AG08396 (cell line): ENCODE measurements at regions not wholly inside any gene's neighbourhood (a gene's known extent, or its start where the extent isn't known, plus 50 kb on each side); places are given as distances from the start of the nearest gene placed in this dataset.
A peak's percentile ranks its signal among the peaks of the same experiment; 100 is the strongest.

Source experiments
- DNase-seq: peaks from one replicate; pipeline ENCODE4 v3.0.0; 2012; ENCODE audit warnings: low spot score, mixed read lengths

DNA sequence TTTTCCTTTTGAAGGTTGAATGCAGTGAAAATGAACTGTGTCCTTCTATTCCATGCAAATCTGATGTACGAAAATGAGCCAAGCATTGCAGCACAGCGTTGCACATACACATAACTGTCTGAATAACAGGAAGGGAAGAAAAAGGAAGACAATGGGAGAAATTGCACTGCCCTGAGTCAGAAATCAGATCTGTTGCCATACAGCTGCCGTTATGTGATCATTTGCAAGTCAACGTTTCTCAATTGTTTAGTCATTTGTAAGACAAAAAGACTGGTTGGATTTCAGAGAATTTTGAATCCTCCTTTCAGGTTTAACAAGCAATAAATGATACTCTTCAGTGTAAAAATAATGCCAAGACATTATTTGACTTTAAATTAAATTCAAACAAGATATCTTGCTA lies 284.1 kb downstream of the DSEL start:
- DNase-seq, result no peak

DNA sequence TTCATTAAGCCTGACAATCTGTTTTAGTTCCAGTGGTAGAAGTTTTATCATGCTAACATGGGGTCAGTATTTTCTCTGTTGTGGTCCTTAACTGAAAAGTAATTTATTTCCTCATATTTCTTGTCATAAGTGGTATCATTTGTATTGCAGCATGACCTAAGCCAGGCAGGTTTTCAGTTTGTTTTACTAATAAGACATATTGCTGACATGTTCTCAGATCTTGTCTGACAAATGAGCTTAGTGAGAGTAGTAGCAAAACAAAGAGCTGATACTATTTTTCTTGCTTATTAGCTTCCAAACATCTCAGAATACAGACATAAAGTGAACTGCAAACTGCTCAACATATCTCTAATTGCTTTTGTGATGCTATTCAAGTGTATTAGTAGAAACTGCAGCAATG lies 293.6 kb downstream of the DSEL start:
- DNase-seq, result no peak

DNA sequence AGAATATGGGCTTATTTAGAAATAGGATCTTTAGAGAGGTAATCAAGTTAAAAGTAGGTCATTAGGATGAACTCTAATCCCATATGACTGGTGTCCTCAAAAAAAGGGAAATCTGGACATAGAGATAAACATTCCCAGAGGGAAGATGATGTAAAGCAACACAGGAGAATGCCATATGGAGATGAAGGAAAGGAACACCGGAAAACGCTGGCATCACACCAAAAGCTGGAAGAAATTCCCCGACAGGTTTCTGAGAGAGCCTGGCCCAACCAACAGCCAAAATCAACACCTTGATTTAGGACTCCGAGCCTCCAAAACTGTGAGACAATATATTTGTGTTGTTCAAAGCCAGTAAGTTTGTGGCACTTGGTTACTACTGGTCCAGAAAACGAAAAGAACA lies 296.7 kb downstream of the DSEL start:
- no peak for DNase-seq

DNA sequence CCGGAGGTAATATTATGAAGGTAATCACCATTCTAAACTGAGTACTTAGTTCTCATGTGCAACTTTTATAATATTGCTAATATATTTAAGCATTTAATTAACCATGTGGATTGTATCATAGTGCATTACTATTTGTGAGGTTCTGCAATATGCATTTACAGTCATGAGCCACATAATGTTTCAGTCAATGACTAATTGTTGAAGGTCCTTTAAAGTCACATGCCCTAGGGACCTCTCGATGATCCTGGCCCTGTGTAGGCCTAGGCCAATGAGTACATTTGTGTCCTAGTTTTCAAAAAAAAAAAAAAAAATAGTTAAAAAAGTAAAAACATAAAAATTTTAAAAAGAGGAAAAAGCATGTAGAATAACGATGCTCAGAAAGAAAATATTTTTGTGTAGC lies 298.0 kb downstream of the DSEL start:
- no peak for DNase-seq

DNA sequence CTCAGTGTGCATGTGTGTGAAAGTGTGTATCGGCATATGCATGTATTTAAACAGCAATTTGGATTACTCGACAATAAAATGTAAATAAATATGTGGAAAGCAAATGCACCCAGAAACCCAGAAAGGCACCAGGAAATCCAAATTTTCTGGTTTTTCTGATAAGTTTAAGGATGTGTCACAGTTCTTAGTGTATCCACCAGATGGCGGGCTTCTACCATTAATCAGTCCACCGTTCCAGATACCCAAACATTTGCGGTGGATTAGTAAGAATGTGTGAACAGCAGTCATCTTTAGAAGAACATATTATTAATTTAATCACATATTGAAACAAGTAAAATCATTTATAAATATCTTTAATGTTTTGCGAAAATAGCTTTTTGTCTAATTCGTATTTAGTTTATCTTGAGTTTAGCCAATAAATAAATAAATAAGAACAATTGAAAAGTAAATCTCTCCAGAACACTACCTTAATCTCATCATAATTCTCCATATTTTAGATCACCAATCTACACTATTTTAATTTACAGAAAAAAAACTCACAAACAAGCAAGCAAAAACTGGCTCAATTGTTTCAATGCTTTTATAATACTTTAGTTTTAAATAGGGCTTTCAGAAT lies 298.9 kb downstream of the DSEL start:
- peak; percentile 44 for DNase-seq

DNA sequence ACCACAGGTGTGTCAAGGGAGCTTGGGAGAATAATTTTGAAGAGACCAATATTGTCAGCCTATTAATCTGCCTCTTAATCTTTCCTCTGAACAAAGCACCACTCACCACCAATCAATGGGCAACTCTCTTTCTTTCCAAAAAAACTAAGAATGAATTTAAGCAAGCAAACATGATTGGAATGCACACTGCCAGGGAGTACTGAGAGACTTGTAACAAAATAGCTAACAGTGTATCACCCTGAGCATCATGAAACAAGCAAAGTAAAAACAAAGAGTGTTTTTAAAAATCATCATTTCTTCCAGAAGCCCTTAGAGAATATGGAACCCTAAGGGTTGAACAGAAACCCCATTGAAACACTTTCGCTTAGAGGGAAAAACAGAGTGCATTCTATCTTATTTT lies 299.7 kb downstream of the DSEL start:
- DNase-seq, result peak; percentile 36

DNA sequence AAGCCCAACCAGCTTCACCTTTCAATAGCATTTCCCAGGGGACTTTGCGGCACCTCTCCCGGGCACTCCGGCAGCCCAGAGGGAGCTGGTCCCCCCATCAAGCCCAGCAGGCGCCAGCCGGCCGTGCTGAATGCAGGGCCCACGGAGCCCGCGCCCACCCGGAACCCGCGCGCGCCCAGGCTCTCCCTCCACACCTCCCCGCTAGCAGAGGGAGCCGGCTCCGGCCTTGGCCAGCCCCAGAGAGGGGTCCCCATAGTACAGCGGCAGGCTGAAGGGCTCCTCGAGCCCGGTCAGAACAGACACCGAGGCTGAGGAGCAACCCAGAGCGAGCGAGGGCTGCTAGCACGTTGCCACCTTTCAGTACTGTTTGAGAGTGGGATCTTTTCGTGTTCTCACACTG lies 300.8 kb downstream of the DSEL start:
- no peak for DNase-seq

DNA sequence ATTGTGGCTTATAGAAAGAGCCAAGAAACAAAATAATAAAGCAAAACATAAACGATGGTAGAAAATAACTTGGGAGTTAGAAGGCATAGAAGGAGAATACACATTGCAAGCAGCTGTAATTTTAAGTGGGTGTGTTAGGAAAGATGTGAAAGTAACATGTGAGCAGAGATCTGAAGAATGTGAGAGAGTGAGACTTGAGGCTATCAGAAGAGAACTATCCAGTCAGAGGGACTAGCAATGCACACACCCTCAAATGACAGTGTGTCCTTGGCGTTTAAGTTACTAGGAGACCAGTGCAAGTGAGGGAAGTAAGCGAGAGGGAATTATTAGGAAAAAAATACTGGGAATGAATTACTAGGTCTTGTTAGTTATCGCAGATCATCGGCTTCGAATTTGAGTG lies 304.9 kb downstream of the DSEL start:
- peak; percentile 32 for DNase-seq

DNA sequence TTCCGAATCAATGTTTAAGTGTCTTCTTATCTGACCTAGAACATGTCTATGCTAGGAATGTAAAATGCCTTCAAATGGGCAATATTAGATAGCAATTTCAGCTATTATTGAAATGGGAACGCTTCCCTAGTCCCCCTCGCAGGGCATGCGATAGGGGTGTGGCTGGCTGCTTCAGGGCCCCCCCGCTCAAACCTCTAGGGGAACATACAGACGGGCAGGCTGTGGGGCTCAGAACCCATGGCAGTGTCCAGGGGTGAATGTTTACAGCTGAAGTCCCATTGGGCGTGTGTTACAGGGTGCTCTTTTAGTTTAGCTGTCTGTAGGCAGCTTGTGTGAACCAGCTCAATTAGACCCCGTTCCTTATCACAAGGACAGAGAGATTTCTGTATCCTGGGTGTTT lies 315.9 kb downstream of the DSEL start:
- DNase-seq, result no peak

DNA sequence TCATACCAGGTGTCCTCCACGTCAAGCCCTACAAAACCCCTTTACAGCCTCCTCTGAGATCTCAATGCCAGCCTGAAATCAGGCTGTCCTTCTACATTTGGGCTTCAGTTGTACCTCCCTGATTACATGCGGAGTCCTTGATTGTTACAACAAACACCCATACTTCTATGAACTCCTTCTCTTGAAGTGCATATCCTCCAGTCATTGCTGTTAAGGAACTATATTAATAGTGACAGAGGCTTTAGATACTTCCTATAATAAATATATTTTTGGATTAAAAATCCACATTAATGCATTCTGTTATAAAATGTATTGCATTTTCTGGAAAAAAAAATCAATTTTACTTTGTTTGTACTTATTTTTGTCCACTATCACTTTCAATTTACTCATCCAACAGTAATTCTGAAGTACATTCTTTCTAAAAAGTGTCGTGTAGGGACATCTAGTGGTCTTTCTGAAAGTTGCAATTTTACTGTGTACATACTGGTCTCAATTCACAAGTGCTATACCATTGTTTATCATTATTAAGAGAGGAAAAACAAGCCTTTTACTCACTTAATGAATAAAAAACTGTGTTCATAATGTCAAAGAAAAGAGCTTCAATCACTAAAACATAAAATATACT lies 316.4 kb downstream of the DSEL start:
- peak; percentile 23 for DNase-seq

DNA sequence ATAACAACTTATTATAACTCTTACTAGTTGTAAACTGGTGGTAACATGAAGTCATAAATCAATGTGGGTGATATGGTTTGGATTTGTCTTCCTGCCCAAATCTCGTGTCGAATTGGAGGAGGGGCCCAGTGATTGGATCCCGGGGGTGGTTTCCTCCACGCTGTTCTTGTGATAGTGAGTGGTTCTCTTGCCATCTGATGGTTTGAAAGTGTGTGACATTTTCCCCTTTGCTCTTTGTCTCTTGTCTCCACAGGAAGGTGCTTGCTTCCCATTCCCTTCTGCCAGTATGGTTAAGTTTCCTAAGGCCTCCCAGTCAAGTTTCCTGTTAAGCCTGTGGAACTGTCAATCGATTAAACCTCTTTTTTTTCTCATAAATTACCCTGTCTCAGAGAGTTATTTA lies 321.6 kb downstream of the DSEL start:
- no peak for DNase-seq

DNA sequence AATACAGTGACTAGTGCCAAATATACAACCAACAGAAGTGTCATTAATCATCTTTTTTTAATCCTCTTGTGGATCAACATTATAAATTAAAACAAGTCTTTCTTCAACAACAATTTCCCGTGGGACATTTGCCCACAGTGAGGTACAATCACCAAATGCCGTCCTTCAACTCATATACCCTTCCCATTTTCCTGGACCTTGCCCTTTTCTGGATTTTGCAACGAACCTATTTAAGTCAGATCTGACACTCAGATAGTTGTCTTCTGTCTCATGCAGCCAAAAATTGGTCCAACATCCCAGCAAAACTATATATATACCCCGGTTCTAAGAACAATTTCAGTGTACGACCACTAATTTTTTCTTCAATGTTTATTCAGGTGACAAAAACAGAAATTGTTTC lies 324.0 kb downstream of the DSEL start:
- no peak for DNase-seq

DNA sequence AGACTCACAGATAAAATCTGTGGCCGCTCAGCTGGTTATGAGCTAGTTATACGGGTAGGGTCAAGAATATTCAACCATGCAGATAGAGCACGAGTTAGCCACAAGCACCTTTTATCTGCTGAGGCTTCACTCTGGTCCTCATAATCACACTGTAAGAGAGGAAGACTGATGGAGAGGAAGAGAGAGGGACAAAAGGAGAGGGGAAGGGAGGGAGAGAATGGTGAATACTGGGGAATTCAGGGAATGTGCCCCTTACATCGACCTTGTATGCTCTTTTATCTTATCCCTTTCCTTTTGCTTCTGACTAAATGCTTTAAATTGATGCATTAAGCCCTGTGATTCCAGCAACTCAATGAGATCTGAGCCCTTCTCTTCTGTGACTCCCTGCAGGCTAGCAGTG lies 333.1 kb downstream of the DSEL start:
- no peak for DNase-seq

DNA sequence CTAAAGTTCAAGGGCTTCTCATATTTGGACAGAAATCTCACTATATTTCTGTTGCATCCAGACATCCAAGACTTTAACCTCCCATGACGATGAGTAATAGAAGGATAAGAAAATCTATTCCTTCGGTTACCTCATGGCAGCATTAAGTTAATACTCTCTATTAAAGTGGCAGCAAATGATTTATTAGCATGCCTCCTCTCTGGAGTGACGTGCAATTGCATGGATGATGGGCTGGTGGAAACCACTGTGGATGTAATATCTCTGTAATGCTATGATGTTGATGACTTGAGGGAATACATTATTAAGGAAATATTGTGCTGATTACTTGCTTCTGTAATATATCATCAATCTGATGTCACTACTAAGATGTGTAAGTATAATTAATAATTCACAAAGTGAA lies 336.8 kb downstream of the DSEL start:
- DNase-seq, result no peak

DNA sequence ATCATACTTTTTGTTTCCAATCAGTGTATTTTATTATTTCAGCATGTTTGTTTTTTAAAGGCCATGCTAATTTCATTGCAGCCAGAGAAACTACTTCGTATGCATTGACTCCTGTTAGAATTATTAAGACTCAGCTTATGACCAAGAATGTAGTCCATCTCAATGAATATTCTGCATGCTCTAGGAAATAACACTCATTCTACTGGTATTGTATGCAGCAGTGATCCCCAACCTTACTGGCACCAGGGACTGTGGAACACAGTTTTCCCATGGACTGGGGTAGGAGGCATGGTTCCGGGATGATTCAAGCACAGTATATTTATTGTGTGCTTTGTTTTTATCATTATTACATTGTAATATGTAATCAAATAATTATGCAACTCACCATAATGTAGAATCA lies 356.9 kb downstream of the DSEL start:
- DNase-seq, result no peak

DNA sequence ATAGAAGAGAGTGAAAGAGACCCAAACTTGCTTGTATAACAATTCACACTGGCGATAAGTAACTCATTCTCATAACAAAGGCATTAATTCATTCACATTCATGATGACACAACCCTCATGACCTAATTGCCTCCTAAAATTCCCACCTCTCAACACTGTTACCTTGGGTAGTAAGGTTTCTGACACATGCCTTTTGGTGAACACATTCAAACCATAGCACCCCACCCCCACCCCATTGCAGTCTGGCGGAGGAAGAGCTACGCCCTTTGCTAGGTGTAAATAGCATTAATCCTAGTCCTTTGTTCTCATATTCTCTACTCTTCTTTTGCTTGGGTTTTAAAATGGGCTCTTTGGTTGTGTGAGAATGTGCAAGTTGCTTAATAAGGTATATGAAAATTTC lies 361.5 kb downstream of the DSEL start:
- DNase-seq, result no peak

DNA sequence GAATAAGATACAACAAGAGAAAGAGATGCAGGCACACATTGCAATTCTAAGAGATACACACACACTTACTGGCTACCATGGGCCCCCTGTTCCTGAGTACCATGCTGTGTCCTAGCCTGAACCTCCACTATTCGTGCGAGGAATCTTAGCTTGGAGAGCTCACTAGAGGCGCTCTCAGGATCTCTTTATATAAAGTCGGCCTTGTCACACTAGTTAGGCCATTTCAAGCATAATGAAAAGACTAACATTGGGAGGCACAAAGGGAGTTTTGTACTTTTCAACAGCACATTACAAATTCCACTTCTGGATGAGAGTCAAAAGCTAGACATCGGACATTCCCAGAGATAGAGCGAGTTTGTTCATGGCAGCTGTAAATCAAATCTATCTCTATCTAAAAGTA lies 365.2 kb downstream of the DSEL start:
- DNase-seq, result no peak

DNA sequence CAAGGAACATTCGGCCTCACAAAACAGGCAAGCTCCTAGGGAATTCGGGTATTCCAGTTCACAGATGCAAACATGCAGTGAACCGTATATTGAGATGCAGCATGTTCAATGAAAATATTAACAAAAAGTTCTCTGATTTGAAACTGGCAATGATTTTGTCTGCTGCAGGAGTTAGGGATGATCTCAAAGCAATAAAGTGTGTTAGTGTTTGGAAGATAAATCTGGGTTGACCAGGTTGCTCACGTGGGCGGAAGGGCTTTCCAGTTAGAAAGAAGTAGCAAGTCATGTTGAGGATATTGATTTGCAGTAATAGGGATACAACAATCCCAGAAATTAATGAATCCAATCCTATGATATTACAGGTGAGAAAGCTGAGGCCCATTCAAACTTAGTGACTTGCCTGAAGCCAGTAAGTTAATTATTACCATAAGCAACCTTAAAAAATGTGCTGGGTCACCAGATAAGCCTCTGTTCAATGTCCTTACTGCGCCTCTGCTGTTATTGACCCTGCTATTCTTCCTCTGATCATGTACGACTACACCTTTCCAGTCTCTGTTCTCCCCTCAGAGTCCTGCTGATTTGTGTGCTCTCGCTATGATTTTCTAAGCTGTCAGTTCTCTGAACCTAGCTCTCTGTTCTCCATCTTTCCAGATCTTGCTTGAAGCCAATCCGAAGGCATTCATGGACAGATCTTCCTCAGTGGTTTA lies 370.8 kb downstream of the DSEL start:
- DNase-seq, result no peak

DNA sequence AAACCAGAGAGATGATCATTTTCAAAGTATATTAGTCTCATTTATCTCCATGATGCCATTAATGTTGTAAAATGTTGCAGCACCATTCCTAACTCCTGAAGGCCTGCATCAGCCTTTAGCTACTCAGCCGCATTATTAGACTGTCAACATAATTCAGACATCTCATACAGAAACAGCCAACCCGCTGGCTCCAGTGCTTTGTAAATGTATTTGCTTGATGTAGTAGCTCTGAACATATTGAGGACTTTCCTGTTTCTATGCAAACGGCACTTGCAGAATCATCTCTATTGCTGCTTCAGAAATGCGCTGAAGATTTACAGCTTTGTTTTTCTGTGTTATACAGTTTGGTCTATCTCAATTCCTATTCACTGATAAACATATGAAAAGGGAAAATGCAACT lies 372.2 kb downstream of the DSEL start:
- DNase-seq, result no peak

DNA sequence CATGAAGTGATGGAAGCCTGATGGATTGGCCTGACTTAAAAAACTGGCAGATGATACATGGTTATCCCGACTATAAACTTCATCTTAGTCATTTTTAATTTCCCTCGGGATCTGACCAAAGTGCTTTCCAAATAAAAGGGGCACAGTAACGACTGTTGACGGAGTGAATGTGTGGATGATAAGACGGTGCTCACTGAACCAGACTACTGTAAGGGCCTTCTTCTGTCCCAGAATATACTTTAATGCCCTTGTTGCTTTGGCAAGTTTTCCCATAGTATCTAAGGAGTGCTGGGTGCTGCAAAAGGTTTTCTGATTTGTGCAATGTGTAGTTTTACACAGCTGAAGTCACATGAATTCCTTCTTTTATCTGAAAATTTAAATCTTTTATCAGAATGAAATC lies 373.5 kb downstream of the DSEL start:
- no peak for DNase-seq

DNA sequence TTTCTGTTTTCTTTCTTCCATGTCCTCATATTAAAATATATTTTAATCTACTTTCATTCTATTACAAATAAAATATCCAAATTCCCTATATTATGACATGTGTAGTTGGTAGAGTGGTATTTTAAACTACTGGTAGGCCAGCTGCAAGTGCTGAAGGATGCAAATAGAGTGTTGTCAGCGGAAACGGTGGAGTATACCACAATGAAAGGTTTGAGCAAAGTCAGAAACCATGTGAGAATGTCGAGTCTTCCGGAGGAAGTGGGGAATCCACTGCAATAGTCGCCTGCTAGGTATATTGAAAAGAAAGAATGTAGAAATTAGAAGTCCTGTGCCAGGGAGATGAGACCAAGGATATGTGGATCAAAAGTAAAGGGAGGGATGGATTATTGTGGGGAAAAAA lies 373.9 kb downstream of the DSEL start:
- no peak for DNase-seq

DNA sequence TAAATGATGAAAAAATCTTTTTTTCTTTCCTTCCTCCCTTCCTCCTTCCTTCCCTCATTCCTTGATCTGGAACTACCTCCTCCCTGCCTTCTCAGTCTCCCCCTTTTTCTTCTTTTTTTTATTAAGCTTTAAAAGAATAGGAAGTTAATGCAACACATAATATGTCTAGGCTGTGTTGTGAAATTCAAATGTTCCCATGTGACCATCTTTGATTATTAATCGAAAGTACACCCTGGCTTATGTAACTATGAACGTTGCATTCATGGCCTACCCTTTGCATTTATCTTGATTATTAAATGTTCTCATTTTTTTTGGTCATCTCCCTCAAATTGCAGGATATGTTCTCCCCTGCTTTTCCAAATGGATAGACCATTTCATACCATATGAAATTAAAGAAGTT lies 376.0 kb downstream of the DSEL start:
- DNase-seq, result no peak

DNA sequence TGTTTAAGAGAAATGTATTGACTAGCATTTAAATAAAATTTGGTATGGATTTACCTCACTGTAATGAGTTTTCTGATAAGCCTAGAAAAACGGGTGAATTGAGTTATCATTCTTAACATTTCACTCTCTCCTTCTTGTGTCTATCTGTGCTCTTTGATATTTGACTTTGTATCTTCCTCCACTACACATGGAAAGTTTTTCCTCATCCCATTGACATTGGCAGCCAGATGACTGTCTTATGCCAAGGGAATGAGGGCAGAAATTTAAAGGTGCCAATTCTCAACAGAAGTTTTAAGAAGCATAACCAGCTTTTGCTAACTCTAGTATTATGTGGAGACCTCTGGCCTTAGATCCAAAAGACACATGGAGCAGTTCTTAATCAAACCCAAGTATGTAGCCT lies 376.6 kb downstream of the DSEL start:
- no peak for DNase-seq

DNA sequence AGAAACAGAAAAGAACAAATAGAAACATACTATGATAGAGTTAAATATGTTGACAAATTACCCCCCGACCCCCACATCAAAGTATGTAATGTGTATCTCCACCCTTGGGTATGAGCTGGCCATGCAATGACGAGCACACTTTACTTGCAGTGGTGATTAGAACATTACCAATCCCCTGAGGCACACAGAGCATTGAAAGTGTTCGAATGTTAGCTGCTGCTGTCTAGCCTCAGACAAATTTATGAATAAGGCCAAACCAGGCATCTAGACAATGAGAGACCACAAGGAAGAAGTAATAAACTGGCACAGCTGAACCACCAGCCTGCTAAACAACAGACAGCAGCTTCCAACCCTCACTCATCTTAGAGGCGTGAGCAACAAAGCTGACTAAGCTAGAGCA lies 380.5 kb downstream of the DSEL start:
- no peak for DNase-seq
